HS-5 (cell line): ENCODE measurements at regions not wholly inside any gene's neighbourhood (a gene's known extent, or its start where the extent isn't known, plus 50 kb on each side); places are given as distances from the start of the nearest gene placed in this dataset.
"Not testable (repeated sequence)": the region's sequence is repeated elsewhere in the genome, so short reads cannot be mapped to it uniquely, and the experiment has no call there.

ENCODE experiments used
- DNase-seq: peaks from one replicate; pipeline ENCODE4 v3.0.0-alpha.2; 2012; ENCODE audit warnings: low read depth

GRCh38 chr2:194946826-194947225, 710.2 kb upstream of the SLC39A10 start:
- DNase-seq = no peak

- no peak for DNase-seq
These were observed 719.0 kb upstream of the SLC39A10 start for GRCh38 chr2:194938066-194938465.

- no peak for DNase-seq
These were observed 729.5 kb upstream of the SLC39A10 start for GRCh38 chr2:194927489-194927888.

- DNase-seq = no peak
These were observed 730.2 kb upstream of the SLC39A10 start for GRCh38 chr2:194926873-194927272.

GRCh38 chr2:194925742-194926141, 731.3 kb upstream of the SLC39A10 start:
- no peak for DNase-seq

GRCh38 chr2:194917519-194917918, 739.5 kb upstream of the SLC39A10 start:
- no peak for DNase-seq

- DNase-seq = no peak
These were observed 741.5 kb upstream of the SLC39A10 start for GRCh38 chr2:194915485-194915884.

- DNase-seq = no peak
These were observed 749.5 kb upstream of the SLC39A10 start for GRCh38 chr2:194907569-194907968.

GRCh38 chr2:194896871-194897270, 760.2 kb upstream of the SLC39A10 start:
- DNase-seq = no peak

GRCh38 chr2:194883711-194884110, 773.3 kb upstream of the SLC39A10 start:
- DNase-seq = no peak

GRCh38 chr2:194870974-194871535, 786.0 kb upstream of the SLC39A10 start:
- DNase-seq = no peak

GRCh38 chr2:194867328-194867727, 789.7 kb upstream of the SLC39A10 start:
- DNase-seq = peak; percentile 8

- DNase-seq = no peak
These were observed 802.1 kb upstream of the SLC39A10 start for GRCh38 chr2:194854941-194855340.

GRCh38 chr2:194842871-194843270, 814.2 kb upstream of the SLC39A10 start:
- no peak for DNase-seq

GRCh38 chr2:194834371-194834770, 822.7 kb upstream of the SLC39A10 start:
- not testable (repeated sequence) for DNase-seq

- DNase-seq = peak; percentile 16
These were observed 830.8 kb upstream of the SLC39A10 start for GRCh38 chr2:194826241-194826640.

GRCh38 chr2:194824450-194824849, 832.6 kb upstream of the SLC39A10 start:
- no peak for DNase-seq

- no peak for DNase-seq
These were observed 834.4 kb upstream of the SLC39A10 start for GRCh38 chr2:194822657-194823056.

GRCh38 chr2:194822097-194822496, 834.9 kb upstream of the SLC39A10 start:
- no peak for DNase-seq

GRCh38 chr2:194819367-194819766, 837.7 kb upstream of the SLC39A10 start:
- DNase-seq = no peak

GRCh38 chr2:194815475-194815874, 841.6 kb upstream of the SLC39A10 start:
- peak; percentile 15 for DNase-seq

GRCh38 chr2:194802589-194802988, 854.4 kb upstream of the SLC39A10 start:
- no peak for DNase-seq

GRCh38 chr2:194787071-194787470, 870.0 kb upstream of the SLC39A10 start:
- not testable (repeated sequence) for DNase-seq

GRCh38 chr2:194771394-194771793, 885.6 kb upstream of the SLC39A10 start:
- not testable (repeated sequence) for DNase-seq

GRCh38 chr2:194769030-194769429, 888.0 kb upstream of the SLC39A10 start:
- no peak for DNase-seq
